SK-N-MC (cell line): ENCODE measurements at regions not wholly inside any gene's neighbourhood (a gene's known extent, or its start where the extent isn't known, plus 50 kb on each side); places are given as distances from the start of the nearest gene placed in this dataset.

Experiments
- EZH2 ChIP-seq: fragments of 200-600 bp; sonication (generic); IDR thresholded peaks from one replicate; pipeline ENCODE4 v1.6.1; 2017; ENCODE audit warnings: antibody characterized with exemption
- POLR2AphosphoS5 ChIP-seq: IDR thresholded peaks from 2 replicates; pipeline ENCODE4 v1.6.1; 2012; ENCODE audit warnings: mild to moderate bottlenecking, low read depth, low read length, borderline replicate concordance

GRCh38 chr15:97456521-97457202, 503.8 kb upstream of the ARRDC4 start:
- TF ChIP-seq POLR2AphosphoS5 (no peak), EZH2 (no peak)
